ENCODE measurements at regions not wholly inside any gene's neighbourhood (a gene's known extent, or its start where the extent isn't known, plus 50 kb on each side); places are given as distances from the start of the nearest gene placed in this dataset.

DNA sequence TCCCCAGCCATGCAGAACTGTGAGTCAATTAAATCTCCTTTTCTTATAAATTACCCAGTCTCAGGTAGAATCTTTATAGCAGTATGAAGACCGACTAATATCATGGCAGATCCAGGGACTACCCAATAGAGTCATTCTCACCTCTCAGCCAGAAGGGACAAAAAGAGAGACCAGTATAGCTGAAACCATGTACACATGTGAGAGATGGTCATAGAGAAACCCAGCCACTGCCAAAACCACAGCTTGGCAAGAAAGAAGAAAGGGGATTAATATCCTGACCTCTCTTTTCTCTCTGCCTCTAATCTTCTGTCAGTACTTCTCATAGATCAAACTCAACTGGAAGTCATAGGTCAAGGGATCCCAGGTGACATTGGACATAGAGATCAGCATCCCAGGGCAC lies 109.8 kb downstream of the CCDC34 start:
- TF ChIP-seq POLR2AphosphoS5 (IDR thresholded peaks at IDR 0.05; ENCODE audit: insufficient read depth in 1 of 2, low read depth in 1 of 2) (no peak), POLR2A (IDR thresholded peaks at IDR 0.05) (no peak)
- TF ChIP-seq, protein P1, sequence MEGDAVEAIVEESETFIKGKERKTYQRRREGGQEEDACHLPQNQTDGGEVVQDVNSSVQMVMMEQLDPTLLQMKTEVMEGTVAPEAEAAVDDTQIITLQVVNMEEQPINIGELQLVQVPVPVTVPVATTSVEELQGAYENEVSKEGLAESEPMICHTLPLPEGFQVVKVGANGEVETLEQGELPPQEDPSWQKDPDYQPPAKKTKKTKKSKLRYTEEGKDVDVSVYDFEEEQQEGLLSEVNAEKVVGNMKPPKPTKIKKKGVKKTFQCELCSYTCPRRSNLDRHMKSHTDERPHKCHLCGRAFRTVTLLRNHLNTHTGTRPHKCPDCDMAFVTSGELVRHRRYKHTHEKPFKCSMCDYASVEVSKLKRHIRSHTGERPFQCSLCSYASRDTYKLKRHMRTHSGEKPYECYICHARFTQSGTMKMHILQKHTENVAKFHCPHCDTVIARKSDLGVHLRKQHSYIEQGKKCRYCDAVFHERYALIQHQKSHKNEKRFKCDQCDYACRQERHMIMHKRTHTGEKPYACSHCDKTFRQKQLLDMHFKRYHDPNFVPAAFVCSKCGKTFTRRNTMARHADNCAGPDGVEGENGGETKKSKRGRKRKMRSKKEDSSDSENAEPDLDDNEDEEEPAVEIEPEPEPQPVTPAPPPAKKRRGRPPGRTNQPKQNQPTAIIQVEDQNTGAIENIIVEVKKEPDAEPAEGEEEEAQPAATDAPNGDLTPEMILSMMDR (IDR thresholded peaks at IDR 0.05): no peak
